IMR-90 (cell line): ENCODE measurements at regions not wholly inside any gene's neighbourhood (a gene's known extent, or its start where the extent isn't known, plus 50 kb on each side); places are given as distances from the start of the nearest gene placed in this dataset.

ENCODE experiments used
- ATAC-seq: fragments of 200-7000 bp; cut with Tn5 transposase; 2 replicates; pipeline ENCODE4 v1.9.1; 2020; ENCODE audit warnings: low read depth, mild to moderate bottlenecking, moderate library complexity
- BruUV-seq: library from RNA; stranded (reverse); fragments of 400-500 nt; replicated peaks from 2 replicates; lab custom pipeline; 2021; lab: Mats Ljungman, UMichigan
- CTCF ChIA-PET: fragments of 300-600 bp; formaldehyde crosslinking; extraction: SDS; loops from one replicate; lab custom pipeline; 2021; ENCODE audit warnings: antibody characterized with exemption; lab: Yijun Ruan, JAX
- POLR2A ChIA-PET: fragments of 300-600 bp; sonication (Branson Sonifier 250); formaldehyde crosslinking; loops from one replicate; lab custom pipeline; 2022; ENCODE audit warnings: antibody characterized with exemption; ENCODE audit not compliant: unreplicated experiment; lab: Charles Lee
- DNase-seq: peaks from one replicate; pipeline ENCODE4 v3.0.0; 2013
- H2AFZ ChIP-seq: replicated peaks from 2 replicates; pipeline ENCODE3; 2013; ENCODE audit warnings: low read length, mild to moderate bottlenecking; ENCODE audit not compliant: poor library complexity
- H2AK5ac ChIP-seq: 2 replicates; pipeline ENCODE4 v1.6.1; 2013; ENCODE audit warnings: low read depth, low read length, inconsistent platforms
- H2AK9ac ChIP-seq: replicated peaks from 2 replicates; pipeline ENCODE3; 2013; ENCODE audit warnings: mild to moderate bottlenecking, low read depth, low read length, moderate library complexity; ENCODE audit not compliant: poor library complexity
- H2BK120ac ChIP-seq: 2 replicates; pipeline ENCODE4 v1.6.1; 2013; ENCODE audit warnings: low read depth, low read length, inconsistent platforms
- H2BK15ac ChIP-seq: 3 replicates; pipeline ENCODE4 v1.6.1; 2013; ENCODE audit warnings: low read depth, low read length, inconsistent platforms
- H2BK20ac ChIP-seq: 2 replicates; pipeline ENCODE4 v1.6.1; 2013; ENCODE audit warnings: low read depth, mild to moderate bottlenecking, inconsistent platforms, low read length, moderate library complexity
- H2BK5ac ChIP-seq: 2 replicates; pipeline ENCODE4 v1.6.1; 2013; ENCODE audit warnings: mild to moderate bottlenecking, low read depth, low read length, inconsistent platforms; ENCODE audit not compliant: poor library complexity, severe bottlenecking
- H3K14ac ChIP-seq: replicated peaks from 2 replicates; pipeline ENCODE4 v1.6.1; 2013; ENCODE audit warnings: low read depth, low read length, inconsistent platforms
- H3K18ac ChIP-seq: 2 replicates; pipeline ENCODE4 v1.6.1; 2013; ENCODE audit warnings: low read depth, low read length, control low read depth
- H3K23ac ChIP-seq: 2 replicates; pipeline ENCODE4 v1.6.1; 2013; ENCODE audit warnings: low read depth, low read length, inconsistent platforms
- H3K27ac ChIP-seq: 2 replicates; pipeline ENCODE4 v1.5.1; 2013; ENCODE audit warnings: mild to moderate bottlenecking, control low read depth, low read length; ENCODE audit not compliant: insufficient read depth
- H3K27me3 ChIP-seq: 2 replicates; pipeline ENCODE4 v1.6.1; 2013; ENCODE audit warnings: low read length; ENCODE audit not compliant: control insufficient read depth, insufficient read depth
- H3K36me3 ChIP-seq: 2 replicates; pipeline ENCODE4 v1.6.1; 2013; ENCODE audit warnings: low read length, mixed read lengths; ENCODE audit not compliant: control insufficient read depth, insufficient read depth
- H3K4ac ChIP-seq: 2 replicates; pipeline ENCODE4 v1.6.1; 2013; ENCODE audit warnings: low read depth, low read length, inconsistent platforms
- H3K4me1 ChIP-seq: 2 replicates; pipeline ENCODE4 v1.6.1; 2013; ENCODE audit warnings: low read length, mixed read lengths; ENCODE audit not compliant: control insufficient read depth, insufficient read depth
- H3K4me2 ChIP-seq: 2 replicates; pipeline ENCODE4 v1.6.1; 2013; ENCODE audit warnings: low read depth, mild to moderate bottlenecking, control low read depth, low read length, moderate library complexity
- H3K4me3 ChIP-seq: 2 replicates; pipeline ENCODE4 v1.5.1; 2013; ENCODE audit warnings: low read depth, mild to moderate bottlenecking, control low read depth, low read length, moderate library complexity; ENCODE audit not compliant: insufficient read depth
- H3K56ac ChIP-seq: 2 replicates; pipeline ENCODE4 v1.6.1; 2013; ENCODE audit warnings: low read length, inconsistent platforms; ENCODE audit not compliant: insufficient read depth; ENCODE audit errors: extremely low read depth
- H3K79me1 ChIP-seq, 2 experiments: 2 replicates each; pipeline ENCODE4 v1.6.1; 2013; ENCODE audit warnings: low read length in 2 of 2, inconsistent platforms in 1 of 2, low read depth in 1 of 2
- H3K9ac ChIP-seq: 2 replicates; pipeline ENCODE4 v1.6.1; 2013; ENCODE audit warnings: low read depth, low read length, control low read depth
- H3K9me1 ChIP-seq: 2 replicates; pipeline ENCODE4 v1.6.1; 2013; ENCODE audit warnings: low read length, inconsistent platforms; ENCODE audit not compliant: insufficient read depth
- H3K9me3 ChIP-seq: 2 replicates; pipeline ENCODE4 v1.6.1; 2013; ENCODE audit warnings: low read length; ENCODE audit not compliant: control insufficient read depth, insufficient read depth
- H4K20me1 ChIP-seq: 2 replicates; pipeline ENCODE4 v1.6.1; 2013; ENCODE audit warnings: low read length, inconsistent platforms; ENCODE audit not compliant: insufficient read depth
- H4K5ac ChIP-seq: 2 replicates; pipeline ENCODE4 v1.6.1; 2013; ENCODE audit warnings: mild to moderate bottlenecking, low read depth, low read length, control low read depth
- H4K8ac ChIP-seq, 2 experiments: 2 replicates each; pipeline ENCODE4 v1.6.1; 2013; ENCODE audit warnings: low read depth in 2 of 2, low read length in 2 of 2, control low read depth in 1 of 2, inconsistent platforms in 1 of 2
- H4K91ac ChIP-seq: 2 replicates; pipeline ENCODE4 v1.6.1; 2013; ENCODE audit warnings: low read depth, low read length, inconsistent platforms; ENCODE audit not compliant: insufficient read depth
- CHD1 ChIP-seq: IDR thresholded peaks from 2 replicates; pipeline ENCODE4 v1.6.1; 2012; ENCODE audit warnings: low read depth, low read length, improper control_type of control experiment
- FOS ChIP-seq: fragments of 150-350 bp; IDR thresholded peaks from 2 replicates; pipeline ENCODE4 v1.6.1; 2016; ENCODE audit warnings: low read depth, low read length
- MAFK ChIP-seq: IDR thresholded peaks from 2 replicates; pipeline ENCODE4 v1.6.1; 2012; ENCODE audit warnings: low read depth, low read length, improper control_type of control experiment
- MXI1 ChIP-seq: IDR thresholded peaks from 2 replicates; pipeline ENCODE4 v1.6.1; 2012; ENCODE audit warnings: low read depth, mild to moderate bottlenecking, low read length, moderate library complexity, borderline replicate concordance
- NFE2L2 ChIP-seq: fragments of 150-350 bp; IDR thresholded peaks from 2 replicates; pipeline ENCODE4 v1.6.1; 2016; ENCODE audit warnings: low read depth, mild to moderate bottlenecking, low read length
- RFX5 ChIP-seq: IDR thresholded peaks from 2 replicates; pipeline ENCODE4 v1.8.0; 2012; ENCODE audit warnings: low read depth, mild to moderate bottlenecking, low read length, moderate library complexity
- SMC3 ChIP-seq: fragments of 150-350 bp; IDR thresholded peaks from 2 replicates; pipeline ENCODE4 v1.6.1; 2016; ENCODE audit warnings: low read depth, mild to moderate bottlenecking, antibody characterized with exemption, low read length, moderate library complexity
- WGBS, 2 experiments: methylation state at CpG; one replicate each; pipeline versions ENCODE4 v1.1.5 to v1.1.7; 2013; ENCODE audit warnings: missing lambda C conversion rate in 2 of 2; ENCODE audit not compliant: insufficient read length in 1 of 2; ENCODE audit errors: extremely low coverage in 2 of 2; 5-methylcytosine and 5-hydroxymethylcytosine counted together
- dilution Hi-C: fragments of 300-500 bp; cut with HindIII; formaldehyde crosslinking; loops from one replicate; pipeline ENCODE4 v1.14.3; 2018; ENCODE audit warnings: low sequenced_read_pairs; ENCODE audit not compliant: unreplicated experiment
- in situ Hi-C: fragments of 300-500 bp; cut with MboI; formaldehyde crosslinking; loops from 3 replicates; pipeline ENCODE4 v1.14.3; 2019; ENCODE audit warnings: low sequenced_read_pairs, inconsistent platforms, mixed read lengths
- intact Hi-C: fragments of 100-400 bp; cut with micrococcal nuclease; formaldehyde crosslinking; loops from 2 replicates; pipeline ENCODE4 v1.10.0; 2022
- TF ChIP-seq, protein P1 (sequence below): fragments of 150-350 bp; IDR thresholded peaks from 2 replicates; pipeline ENCODE4 v1.6.1; 2017; ENCODE audit warnings: mild to moderate bottlenecking, antibody characterized with exemption, low read length, low read depth

DNA sequence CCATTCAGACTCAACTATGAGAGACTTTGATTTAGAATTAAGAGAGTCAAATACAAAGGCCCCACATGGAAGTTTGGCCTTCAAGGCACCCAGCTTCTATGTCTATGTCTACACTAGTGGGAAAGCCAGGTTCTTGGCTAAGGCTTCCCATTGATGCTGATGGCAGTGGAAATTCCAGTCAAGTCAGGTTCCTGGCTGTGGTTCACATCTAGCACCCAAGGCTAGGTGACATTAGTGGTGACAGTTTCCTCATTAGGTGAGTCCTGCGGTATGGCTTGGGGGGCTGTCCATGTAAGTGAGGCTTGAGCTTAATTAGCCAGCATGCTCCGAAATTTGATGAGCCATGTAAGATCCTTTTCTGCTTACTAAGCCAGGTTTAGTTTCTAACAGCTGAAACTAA is 460.9 kb downstream of the RMST start:
- WGBS, 2 experiments, result no CpG with 5 or more reads among the region's 2 CpGs
- Histone ChIP-seq H3K4ac (no peak overlapping the region), H2BK15ac (no peak overlapping the region), H2BK5ac (no peak overlapping the region), H2AK9ac (no peak overlapping the region), H3K9me1 (no peaks in the 10 kb centered on the region), H3K56ac (no peak overlapping the region), H3K27ac (no peak overlapping the region), H3K36me3 (no peaks in the 10 kb centered on the region), H4K91ac (no peak overlapping the region), H2AK5ac (no peak overlapping the region), H3K4me1 (no peaks in the 10 kb centered on the region), H3K9ac (no peak overlapping the region), H3K27me3 (no peaks in the 10 kb centered on the region), H3K18ac (no peak overlapping the region), H3K4me2 (no peak overlapping the region), H4K20me1 (no peaks in the 10 kb centered on the region), H2BK120ac (no peak overlapping the region), H3K79me1 (no peaks in the 10 kb centered on the region), H4K8ac (no peak overlapping the region), H3K9me3 (peaks cover 4% of the 10 kb centered on the region), H2BK20ac (no peak overlapping the region), H2AFZ (no peak overlapping the region), H4K5ac (no peak overlapping the region), H3K23ac (no peak overlapping the region), H3K14ac (no peak overlapping the region), H3K4me3 (no peak overlapping the region)
- ATAC-seq (no peak), DNase-seq (no peak)
- intact Hi-C loops (no loop called here), dilution Hi-C loops (no loop called here), in situ Hi-C loops (no loop called here)
- POLR2A ChIA-PET, result no interaction called here
- TF ChIP-seq SMC3, result no peak
- TF ChIP-seq NFE2L2, result no peak
- TF ChIP-seq, protein P1, sequence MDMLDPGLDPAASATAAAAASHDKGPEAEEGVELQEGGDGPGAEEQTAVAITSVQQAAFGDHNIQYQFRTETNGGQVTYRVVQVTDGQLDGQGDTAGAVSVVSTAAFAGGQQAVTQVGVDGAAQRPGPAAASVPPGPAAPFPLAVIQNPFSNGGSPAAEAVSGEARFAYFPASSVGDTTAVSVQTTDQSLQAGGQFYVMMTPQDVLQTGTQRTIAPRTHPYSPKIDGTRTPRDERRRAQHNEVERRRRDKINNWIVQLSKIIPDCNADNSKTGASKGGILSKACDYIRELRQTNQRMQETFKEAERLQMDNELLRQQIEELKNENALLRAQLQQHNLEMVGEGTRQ, result no peak
- TF ChIP-seq FOS, result no peak
- no peak for TF ChIP-seq RFX5
- TF ChIP-seq MAFK, result no peak
- TF ChIP-seq MXI1, result no peak
- no peak for TF ChIP-seq CHD1
- CTCF ChIA-PET, result no interaction called here
- no TSS peak for BruUV-seq
